Fibroblast of villous mesenchyme (primary cell): ENCODE measurements at regions not wholly inside any gene's neighbourhood (a gene's known extent, or its start where the extent isn't known, plus 50 kb on each side); places are given as distances from the start of the nearest gene placed in this dataset.

Experiments
- DNase-seq: peaks from one replicate; pipeline ENCODE4 v3.0.0-alpha.2; 2010; ENCODE audit warnings: low read depth
- H3K4me3 ChIP-seq: 2 replicates; pipeline ENCODE4 v1.5.1; 2011; ENCODE audit warnings: low read depth, mild to moderate bottlenecking, low read length
- CTCF ChIP-seq: IDR thresholded peaks from 2 replicates; pipeline ENCODE4 v1.5.1; 2012; ENCODE audit warnings: low read depth, mild to moderate bottlenecking, low read length; ENCODE audit not compliant: insufficient read depth

GRCh38 chr11:28924004-28924403 lies 815.8 kb downstream of the METTL15 start:
- DNase-seq, result peak; percentile 2
- H3K4me3 ChIP-seq, result no peak overlapping the region
- TF ChIP-seq CTCF, result no peak

GRCh38 chr11:28922386-28922981 lies 814.3 kb downstream of the METTL15 start:
- H3K4me3 ChIP-seq, result no peak overlapping the region
- DNase-seq, result no peak
- TF ChIP-seq CTCF, result no peak

GRCh38 chr11:28919194-28919593 lies 811.0 kb downstream of the METTL15 start:
- no peak for DNase-seq
- H3K4me3 ChIP-seq, result no peak overlapping the region
- no peak for TF ChIP-seq CTCF

GRCh38 chr11:28913883-28914282 lies 805.7 kb downstream of the METTL15 start:
- DNase-seq, result no peak
- no peak for TF ChIP-seq CTCF
- H3K4me3 ChIP-seq, result no peak overlapping the region

GRCh38 chr11:28911829-28912228 lies 803.6 kb downstream of the METTL15 start:
- TF ChIP-seq CTCF, result no peak
- no peak for DNase-seq
- H3K4me3 ChIP-seq, result no peak overlapping the region

GRCh38 chr11:28910926-28911325 lies 802.7 kb downstream of the METTL15 start:
- no peak for TF ChIP-seq CTCF
- H3K4me3 ChIP-seq, result no peak overlapping the region
- no peak for DNase-seq

- TF ChIP-seq CTCF, result no peak
- DNase-seq, result peak; percentile 8
These were observed 795.5 kb downstream of the METTL15 start for GRCh38 chr11:28903716-28904115.

More at GRCh38 chr11:28903716-28904115, 795.5 kb downstream of the METTL15 start:
- no peak overlapping the region for H3K4me3 ChIP-seq
